PC-3 (cell line): ENCODE measurements at regions not wholly inside any gene's neighbourhood (a gene's known extent, or its start where the extent isn't known, plus 50 kb on each side); places are given as distances from the start of the nearest gene placed in this dataset.

Experiments used
- ATAC-seq: fragments of 200-7000 bp; cut with Tn5 transposase; 2 replicates; pipeline ENCODE4 v1.9.1; 2020; ENCODE audit warnings: mild to moderate bottlenecking, moderate library complexity
- BruUV-seq: library from RNA; stranded (reverse); fragments of 400-500 nt; replicated peaks from 2 replicates; lab custom pipeline; 2021; lab: Mats Ljungman, UMichigan
- CTCF ChIA-PET: fragments of 300-600 bp; sonication (Branson Sonifier 250); formaldehyde crosslinking; loops from one replicate; lab custom pipeline; 2022; ENCODE audit warnings: antibody characterized with exemption; lab: Charles Lee
- POLR2A ChIA-PET: fragments of 300-600 bp; sonication (Branson Sonifier 250); formaldehyde crosslinking; loops from one replicate; lab custom pipeline; 2022; ENCODE audit warnings: antibody characterized with exemption; ENCODE audit not compliant: unreplicated experiment; lab: Charles Lee
- DNase-seq: peaks from one replicate; pipeline ENCODE4 v3.0.0-alpha.2; 2015
- H2AFZ ChIP-seq: fragments of 300-600 bp; sonication (generic); 2 replicates; pipeline ENCODE4 v1.6.0; 2016; ENCODE audit warnings: antibody characterized with exemption, low read length
- H3F3A ChIP-seq: fragments of 300-600 bp; sonication (generic); one replicate; pipeline ENCODE4 v1.6.0; 2017; ENCODE audit warnings: antibody characterized with exemption, low read length, control low read depth, mild to moderate bottlenecking; ENCODE audit not compliant: unreplicated experiment
- H3K27ac ChIP-seq: fragments of 300-600 bp; sonication (generic); 2 replicates; pipeline ENCODE4 v1.5.1; 2016; ENCODE audit warnings: mild to moderate bottlenecking, low read length
- H3K27me3 ChIP-seq: fragments of 300-600 bp; sonication (generic); 2 replicates; pipeline ENCODE4 v1.6.1; 2016; ENCODE audit warnings: low read length, mixed read lengths
- H3K36me3 ChIP-seq: fragments of 300-600 bp; sonication (generic); 2 replicates; pipeline ENCODE4 v1.6.1; 2016; ENCODE audit warnings: low read depth, mixed run types, low read length, mixed read lengths
- H3K4me1 ChIP-seq: fragments of 300-600 bp; sonication (generic); 2 replicates; pipeline ENCODE4 v1.5.1; 2016; ENCODE audit warnings: low read length; ENCODE audit not compliant: insufficient read depth
- H3K4me2 ChIP-seq: fragments of 300-600 bp; sonication (generic); 2 replicates; pipeline ENCODE4 v1.6.0; 2016; ENCODE audit warnings: low read length
- H3K4me3 ChIP-seq: fragments of 300-600 bp; sonication (generic); 2 replicates; pipeline ENCODE4 v1.5.1; 2016; ENCODE audit warnings: mild to moderate bottlenecking, low read length, mixed read lengths
- H3K79me2 ChIP-seq: fragments of 300-600 bp; sonication (generic); 2 replicates; pipeline ENCODE4 v1.6.1; 2017; ENCODE audit warnings: low read length, mixed read lengths
- H3K9ac ChIP-seq: fragments of 300-600 bp; sonication (generic); 2 replicates; pipeline ENCODE4 v1.6.0; 2016; ENCODE audit warnings: mild to moderate bottlenecking, low read length
- H3K9me2 ChIP-seq: fragments of 300-600 bp; sonication (generic); replicated peaks from 2 replicates; pipeline ENCODE4 v1.6.1; 2016; ENCODE audit warnings: mixed run types, low read length, mixed read lengths
- H3K9me3 ChIP-seq: fragments of 300-600 bp; sonication (generic); 2 replicates; pipeline ENCODE4 v1.6.1; 2016; ENCODE audit warnings: low read length, mixed read lengths
- H4K20me1 ChIP-seq: fragments of 300-600 bp; sonication (generic); 2 replicates; pipeline ENCODE4 v1.6.1; 2016; ENCODE audit warnings: low read length, mixed read lengths
- CTCF ChIP-seq: fragments of 300-600 bp; sonication (generic); conservative IDR thresholded peaks from 2 replicates; pipeline ENCODE4 v1.5.1; 2017; ENCODE audit warnings: antibody characterized with exemption, low read depth, mild to moderate bottlenecking, low read length
- EZH2 ChIP-seq: fragments of 300-600 bp; sonication (generic); IDR thresholded peaks from one replicate; pipeline ENCODE4 v1.6.1; 2017; ENCODE audit warnings: antibody characterized with exemption, mild to moderate bottlenecking, low read length; ENCODE audit not compliant: unreplicated experiment
- EZH2phosphoT487 ChIP-seq: fragments of 300-600 bp; sonication (generic); IDR thresholded peaks from 2 replicates; pipeline ENCODE4 v1.6.1; 2018; ENCODE audit warnings: mild to moderate bottlenecking, antibody characterized with exemption, low read length, borderline replicate concordance
- intact Hi-C: fragments of 100-400 bp; cut with micrococcal nuclease; formaldehyde crosslinking; loops from 2 replicates; pipeline ENCODE4 v1.9.0; 2023

DNA sequence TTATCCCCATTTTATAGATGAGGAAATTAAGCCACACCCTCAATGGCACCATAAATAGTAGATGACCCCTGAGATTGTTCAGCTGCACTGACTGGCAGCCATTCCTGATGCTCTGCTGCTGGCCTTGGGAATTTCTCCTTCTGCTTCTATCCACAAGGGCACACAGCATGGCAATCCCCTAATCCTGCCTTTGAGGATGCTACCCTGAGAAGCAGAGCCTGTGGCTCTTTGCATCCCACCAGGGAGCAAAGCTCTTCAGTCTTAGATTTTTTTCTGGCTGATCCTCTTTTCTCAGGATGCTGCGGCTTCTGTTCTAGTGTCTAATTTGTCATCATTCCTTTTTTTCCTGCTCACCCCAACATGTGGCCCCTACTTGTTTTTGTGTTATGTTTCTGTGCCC lies 114.8 kb downstream of the TMX1 start:
- Histone ChIP-seq H3K27ac (no peak overlapping the region), H3K9me3 (no peaks in the 10 kb centered on the region), H3K79me2 (no peaks in the 10 kb centered on the region), H3K4me1 (no peaks in the 10 kb centered on the region), H2AFZ (no peak overlapping the region), H3F3A (no peaks in the 10 kb centered on the region), H3K27me3 (no peaks in the 10 kb centered on the region), H4K20me1 (no peaks in the 10 kb centered on the region), H3K9me2 (no peaks in the 10 kb centered on the region), H3K4me3 (no peak overlapping the region), H3K9ac (no peak overlapping the region), H3K36me3 (no peaks in the 10 kb centered on the region), H3K4me2 (no peak overlapping the region)
- intact Hi-C loops, result no loop called here
- CTCF ChIA-PET, result no interaction called here
- DNase-seq, result no peak
- no peak for ATAC-seq
- BruUV-seq, result no TSS peak
- TF ChIP-seq EZH2, result no peak
- TF ChIP-seq EZH2phosphoT487, result no peak
- no peak for TF ChIP-seq CTCF
- POLR2A ChIA-PET, result interaction anchor here (0.6 kb wide), 1 partner anchor 15 kb away, joined by 4 read pairs; no protein-coding TSS in a partner anchor

DNA sequence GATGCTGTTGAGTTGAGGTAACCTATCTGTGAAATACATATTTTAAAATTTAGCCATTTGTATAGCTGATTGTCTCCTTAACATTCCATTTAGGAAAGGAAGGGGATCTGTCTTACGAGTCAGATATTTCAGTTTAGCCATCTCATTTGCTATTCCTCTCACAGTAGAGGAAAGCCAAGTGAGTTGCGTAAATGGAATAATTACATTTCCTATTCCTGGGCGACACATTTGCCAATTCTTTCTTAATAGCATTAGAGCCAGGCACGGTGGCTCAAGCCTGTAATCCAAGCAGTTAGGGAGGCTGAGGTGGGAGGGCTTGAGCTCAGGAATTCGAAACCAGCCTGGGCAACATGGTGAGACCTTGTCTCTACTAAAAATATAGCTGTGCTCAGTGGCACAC lies 116.3 kb downstream of the TMX1 start:
- intact Hi-C loops, result no loop called here
- H3K9me3 ChIP-seq, result no peaks in the 10 kb centered on the region
- H3K4me2 ChIP-seq, result no peak overlapping the region
- CTCF ChIA-PET, result no interaction called here
- TF ChIP-seq EZH2, result no peak
- TF ChIP-seq EZH2phosphoT487, result no peak
- no peak for TF ChIP-seq CTCF
- no peak overlapping the region for H2AFZ ChIP-seq
- POLR2A ChIA-PET, result no interaction called here
- no peaks in the 10 kb centered on the region for H3K79me2 ChIP-seq
- no peaks in the 10 kb centered on the region for H3K9me2 ChIP-seq
- ATAC-seq, result no peak
- no peak overlapping the region for H3K4me3 ChIP-seq
- no peak overlapping the region for H3K27ac ChIP-seq
- no peaks in the 10 kb centered on the region for H3K36me3 ChIP-seq
- no TSS peak for BruUV-seq
- DNase-seq, result no peak
- H3F3A ChIP-seq, result no peaks in the 10 kb centered on the region
- no peak overlapping the region for H3K9ac ChIP-seq
- H3K27me3 ChIP-seq, result no peaks in the 10 kb centered on the region
- no peaks in the 10 kb centered on the region for H4K20me1 ChIP-seq
- no peaks in the 10 kb centered on the region for H3K4me1 ChIP-seq

DNA sequence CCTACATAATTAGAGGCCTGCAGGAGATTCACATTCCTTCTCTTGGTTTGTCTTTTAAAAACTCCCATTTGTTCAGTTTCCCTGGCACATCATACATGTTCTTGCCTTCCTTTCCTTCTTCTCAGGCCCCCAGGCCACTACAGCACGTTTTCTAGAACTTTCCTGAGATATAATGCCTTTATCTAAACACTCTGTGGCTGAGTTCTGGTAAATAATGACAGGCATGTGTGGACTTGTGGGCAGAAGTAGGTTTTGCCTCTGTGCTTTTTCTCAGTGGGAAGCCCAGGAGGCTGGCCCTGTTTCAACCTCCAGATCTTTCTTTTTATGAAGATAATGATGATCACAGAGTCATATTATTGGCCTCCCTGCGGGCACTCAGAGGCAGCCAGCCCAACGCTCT lies 117.2 kb downstream of the TMX1 start:
- CTCF ChIA-PET, result no interaction called here
- POLR2A ChIA-PET, result no interaction called here
- Histone ChIP-seq H3K9me3 (no peaks in the 10 kb centered on the region), H3K27ac (no peak overlapping the region), H3K36me3 (no peaks in the 10 kb centered on the region), H3K79me2 (no peaks in the 10 kb centered on the region), H2AFZ (no peak overlapping the region), H3K9ac (no peak overlapping the region), H3K27me3 (no peaks in the 10 kb centered on the region), H4K20me1 (no peaks in the 10 kb centered on the region), H3K4me3 (no peak overlapping the region), H3K4me1 (no peaks in the 10 kb centered on the region), H3K4me2 (no peak overlapping the region), H3F3A (no peaks in the 10 kb centered on the region), H3K9me2 (no peaks in the 10 kb centered on the region)
- intact Hi-C loops, result no loop called here
- ATAC-seq (no peak), DNase-seq (no peak)
- TF ChIP-seq EZH2phosphoT487 (no peak), CTCF (no peak), EZH2 (no peak)
- no TSS peak for BruUV-seq
